ENCODE measurements at regions not wholly inside any gene's neighbourhood (a gene's known extent, or its start where the extent isn't known, plus 50 kb on each side); places are given as distances from the start of the nearest gene placed in this dataset.
"Not testable (repeated sequence)": the region's sequence is repeated elsewhere in the genome, so short reads cannot be mapped to it uniquely, and the experiment has no call there.

GRCh38 chr1:48068206-48068605 lies 71.0 kb upstream of the TRABD2B start:
- Histone ChIP-seq H3K36me3 (no peaks in the 10 kb centered on the region), H3K27ac (replicated peaks) (no peak overlapping the region), H3K9me3 (replicated peaks) (no peaks in the 10 kb centered on the region), H3K27me3 (ENCODE audit: low read depth) (peaks cover 36% of the 10 kb centered on the region), H3K4me1 (no peaks in the 10 kb centered on the region), H3K4me3 (no peak overlapping the region)
- no peak for TF ChIP-seq CTCF (IDR thresholded peaks at IDR 0.05; ENCODE audit: borderline replicate concordance)
- intact Hi-C loops (cut with micrococcal nuclease) = loop anchor here (10.0 kb wide), 2 partner anchors 73 to 323 kb away; partner anchors contain the start of gene TRABD2B
- no peak for DNase-seq

DNA sequence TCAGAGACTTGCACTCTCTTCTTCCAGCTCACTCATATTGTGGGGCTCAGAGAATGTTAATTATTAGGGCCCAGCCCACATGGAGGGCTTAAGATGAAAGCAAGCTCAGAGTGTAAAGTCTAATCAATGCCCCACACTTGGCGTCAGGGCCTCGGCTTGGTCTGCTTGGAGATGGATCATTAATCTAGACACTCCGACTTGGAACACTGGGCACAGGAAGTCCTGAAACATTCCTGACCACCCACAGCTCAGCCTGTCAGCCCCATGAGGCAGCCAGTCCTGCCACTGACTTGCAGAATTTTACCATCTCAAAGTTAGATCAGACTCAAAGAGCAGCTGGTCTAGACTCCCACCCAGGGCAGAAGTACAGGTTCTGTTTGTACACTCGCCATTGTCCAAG lies 69.8 kb upstream of the TRABD2B start:
- H3K9me3 ChIP-seq (replicated peaks) = no peaks in the 10 kb centered on the region
- H3K4me1 ChIP-seq = no peaks in the 10 kb centered on the region
- H3K27ac ChIP-seq (replicated peaks) = no peak overlapping the region
- TF ChIP-seq CTCF (IDR thresholded peaks at IDR 0.05; ENCODE audit: borderline replicate concordance) = no peak
- intact Hi-C loops (cut with micrococcal nuclease) = loop anchor here (10.0 kb wide), 2 partner anchors 72 to 322 kb away; partner anchors contain the start of gene TRABD2B
- no peak overlapping the region for H3K4me3 ChIP-seq
- no peaks in the 10 kb centered on the region for H3K36me3 ChIP-seq
- DNase-seq = no peak
- H3K27me3 ChIP-seq (ENCODE audit: low read depth) = peaks cover 35% of the 10 kb centered on the region

GRCh38 chr1:48064693-48065092 lies 67.5 kb upstream of the TRABD2B start:
- not testable (repeated sequence) for H3K9me3 ChIP-seq (replicated peaks); DNase-seq; H3K27ac ChIP-seq (replicated peaks); H3K36me3 ChIP-seq; H3K4me3 ChIP-seq; H3K4me1 ChIP-seq
- intact Hi-C loops (cut with micrococcal nuclease) = loop anchor here (10.0 kb wide), 2 partner anchors 70 to 320 kb away; partner anchors contain the start of gene TRABD2B
- H3K27me3 ChIP-seq (ENCODE audit: low read depth) = peaks cover 46% of the 10 kb centered on the region

GRCh38 chr1:48062353-48062752 lies 65.2 kb upstream of the TRABD2B start:
- no peaks in the 10 kb centered on the region for H3K4me1 ChIP-seq
- DNase-seq = no peak
- H3K9me3 ChIP-seq (replicated peaks) = no peaks in the 10 kb centered on the region
- no peak overlapping the region for H3K4me3 ChIP-seq
- intact Hi-C loops (cut with micrococcal nuclease) = loop anchor here (10.0 kb wide), 2 partner anchors 68 to 318 kb away; partner anchors contain the start of gene TRABD2B
- H3K36me3 ChIP-seq = no peaks in the 10 kb centered on the region
- H3K27me3 ChIP-seq (ENCODE audit: low read depth) = peaks cover 69% of the 10 kb centered on the region
- TF ChIP-seq CTCF (IDR thresholded peaks at IDR 0.05; ENCODE audit: borderline replicate concordance) = no peak
- H3K27ac ChIP-seq (replicated peaks) = no peak overlapping the region

GRCh38 chr1:48061162-48062136 lies 64.3 kb upstream of the TRABD2B start:
- peak; percentile 32 for DNase-seq
- Histone ChIP-seq H3K9me3 (replicated peaks) (no peaks in the 10 kb centered on the region), H3K27ac (replicated peaks) (no peak overlapping the region), H3K36me3 (no peaks in the 10 kb centered on the region), H3K27me3 (ENCODE audit: low read depth) (peaks cover 78% of the 10 kb centered on the region), H3K4me3 (no peak overlapping the region), H3K4me1 (no peaks in the 10 kb centered on the region)
- TF ChIP-seq CTCF (IDR thresholded peaks at IDR 0.05; ENCODE audit: borderline replicate concordance) = peak; percentile 80
- intact Hi-C loops (cut with micrococcal nuclease) = loop anchor here (10.0 kb wide), 2 partner anchors 67 to 317 kb away; partner anchors contain the start of gene TRABD2B

GRCh38 chr1:48059289-48059688 lies 62.1 kb upstream of the TRABD2B start:
- Histone ChIP-seq H3K36me3 (no peaks in the 10 kb centered on the region), H3K27me3 (ENCODE audit: low read depth) (peaks cover 80% of the 10 kb centered on the region)
- DNase-seq = no peak

More at GRCh38 chr1:48059289-48059688, 62.1 kb upstream of the TRABD2B start:
- no peaks in the 10 kb centered on the region for H3K4me1 ChIP-seq
- TF ChIP-seq CTCF (IDR thresholded peaks at IDR 0.05; ENCODE audit: borderline replicate concordance) = no peak
- intact Hi-C loops (cut with micrococcal nuclease) = no loop called here
- no peak overlapping the region for H3K27ac ChIP-seq (replicated peaks)
- H3K4me3 ChIP-seq = no peak overlapping the region
- H3K9me3 ChIP-seq (replicated peaks) = no peaks in the 10 kb centered on the region
